Hindlimb muscle (tissue), 1 donor: ENCODE measurements at regions not wholly inside any gene's neighbourhood (a gene's known extent, or its start where the extent isn't known, plus 50 kb on each side); places are given as distances from the start of the nearest gene placed in this dataset.
A peak's percentile ranks its signal among the peaks of the same experiment; 100 is the strongest.
"Not testable (repeated sequence)": the region's sequence is repeated elsewhere in the genome, so short reads cannot be mapped to it uniquely, and the experiment has no call there.

ENCODE experiments used
- DNase-seq: peaks from one replicate; pipeline ENCODE4 v3.0.0-alpha.2; 2013

DNA sequence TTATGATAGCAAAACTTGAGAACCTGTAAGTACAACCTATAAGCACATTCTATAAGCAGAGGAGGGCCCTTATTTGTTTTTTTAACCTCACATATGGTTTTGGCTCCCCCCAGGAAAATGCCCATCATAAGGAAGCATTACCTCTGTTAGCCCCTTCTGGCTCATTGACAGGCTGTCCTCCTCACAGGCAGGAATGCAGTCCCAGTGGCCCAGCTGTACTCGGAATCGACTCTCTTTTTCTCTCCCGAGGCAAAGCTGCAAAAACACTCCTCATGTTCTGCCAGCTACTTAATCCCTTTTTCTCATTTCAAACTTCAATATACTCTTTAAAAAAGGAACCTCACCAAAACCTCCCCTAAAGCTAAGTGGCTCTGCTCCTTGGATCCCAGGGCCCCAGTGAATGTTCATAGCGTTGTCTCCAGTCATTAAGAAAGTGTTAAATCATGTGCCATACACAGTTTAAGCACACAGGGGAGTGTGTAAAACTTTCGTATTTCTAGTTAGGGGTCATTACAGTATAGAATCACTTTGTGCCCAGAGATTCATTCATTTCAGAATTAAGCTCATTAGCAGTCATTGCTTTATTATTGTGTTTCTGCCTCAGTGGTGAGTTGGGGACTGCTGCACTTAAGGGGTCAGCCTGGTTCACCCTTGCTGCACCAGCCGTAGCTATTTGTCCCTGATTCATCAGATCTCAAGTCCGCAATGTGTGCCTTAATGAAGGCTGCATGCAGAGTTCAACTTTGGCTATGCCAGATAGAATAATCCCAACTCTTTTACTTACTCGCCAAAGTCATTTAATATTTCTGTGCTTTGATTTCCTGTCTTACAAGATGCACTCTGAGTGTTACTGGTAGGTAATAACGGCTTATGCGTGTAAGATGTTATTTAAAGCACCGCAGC, 57.6 kb downstream of the JRKL start:
- DNase-seq, result no peak

DNA sequence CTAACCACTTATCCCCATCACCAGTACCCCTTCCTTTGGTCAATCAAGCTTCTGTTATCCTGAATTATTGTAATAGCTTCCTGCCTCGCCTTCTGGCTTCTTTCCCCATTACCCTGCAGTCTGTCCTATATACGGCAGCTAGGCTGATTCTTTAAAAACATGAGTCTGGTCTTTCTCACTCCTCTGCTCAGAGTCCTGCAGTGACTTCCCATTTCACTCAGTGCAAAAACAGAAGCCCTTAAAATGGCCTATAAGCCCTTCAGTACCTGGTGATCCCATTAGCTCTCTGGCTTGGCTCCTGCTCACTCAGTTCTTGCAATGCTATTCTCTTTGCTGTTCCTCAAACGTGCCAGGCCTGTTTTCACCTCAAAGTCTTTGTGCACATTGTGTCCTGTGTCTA, 58.4 kb downstream of the JRKL start:
- DNase-seq, result no peak

DNA sequence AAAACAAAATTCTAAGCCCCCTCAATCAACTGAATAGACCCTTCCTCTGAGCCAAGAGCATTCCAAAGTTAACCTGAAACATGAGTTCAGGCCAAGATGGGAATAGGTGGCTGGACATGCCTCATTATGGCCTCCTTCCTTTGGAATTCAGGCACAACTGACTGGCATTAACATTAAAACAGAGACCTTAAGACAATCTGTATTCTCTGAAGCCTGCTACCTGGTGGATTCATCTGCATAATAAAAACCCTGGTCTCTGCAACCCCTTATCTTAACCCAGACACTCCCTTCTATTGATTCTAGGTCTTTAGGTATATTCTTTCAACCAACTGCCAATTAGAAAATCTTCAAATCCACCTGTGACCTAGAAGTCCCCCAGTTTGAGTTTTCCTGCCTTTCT, 66.3 kb downstream of the JRKL start:
- DNase-seq, result no peak

DNA sequence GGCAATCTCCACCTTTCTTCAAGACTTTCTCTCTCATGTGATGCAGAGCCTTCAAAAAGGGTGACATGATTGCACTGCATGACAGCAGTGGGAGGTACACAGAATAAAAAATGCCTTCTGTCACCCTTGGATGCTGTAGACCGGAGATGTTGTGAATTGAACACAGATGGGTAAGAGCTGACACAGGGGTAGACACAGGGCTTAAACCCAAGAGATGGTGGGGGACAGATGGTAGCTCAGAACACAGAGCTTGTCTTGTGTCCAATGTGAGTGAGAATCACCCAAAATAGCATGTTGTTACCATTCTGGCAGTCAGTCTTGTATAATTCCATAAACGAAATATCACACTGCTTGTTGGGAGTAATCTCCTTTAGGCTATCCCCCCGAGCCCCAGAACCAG, 69.9 kb downstream of the JRKL start:
- DNase-seq, result no peak

DNA sequence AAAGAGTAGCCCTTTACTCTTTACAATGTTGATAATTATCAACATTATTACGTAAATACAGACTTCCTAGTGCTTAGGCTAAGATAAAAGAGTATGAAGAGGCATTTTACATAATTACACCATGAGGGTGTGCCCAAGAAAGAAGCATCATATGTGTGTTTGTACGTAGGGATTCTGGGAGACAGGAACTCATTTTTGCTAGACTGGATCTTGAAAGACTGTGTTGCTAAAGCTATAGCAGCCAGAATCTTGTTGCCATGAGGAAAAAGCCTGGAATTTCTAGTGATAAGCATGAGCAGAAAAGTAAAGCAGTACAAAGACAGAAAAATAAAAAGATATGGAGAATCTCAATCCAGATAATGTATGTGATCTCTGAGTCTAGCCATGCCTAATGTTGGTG, 72.1 kb downstream of the JRKL start:
- DNase-seq, result no peak

DNA sequence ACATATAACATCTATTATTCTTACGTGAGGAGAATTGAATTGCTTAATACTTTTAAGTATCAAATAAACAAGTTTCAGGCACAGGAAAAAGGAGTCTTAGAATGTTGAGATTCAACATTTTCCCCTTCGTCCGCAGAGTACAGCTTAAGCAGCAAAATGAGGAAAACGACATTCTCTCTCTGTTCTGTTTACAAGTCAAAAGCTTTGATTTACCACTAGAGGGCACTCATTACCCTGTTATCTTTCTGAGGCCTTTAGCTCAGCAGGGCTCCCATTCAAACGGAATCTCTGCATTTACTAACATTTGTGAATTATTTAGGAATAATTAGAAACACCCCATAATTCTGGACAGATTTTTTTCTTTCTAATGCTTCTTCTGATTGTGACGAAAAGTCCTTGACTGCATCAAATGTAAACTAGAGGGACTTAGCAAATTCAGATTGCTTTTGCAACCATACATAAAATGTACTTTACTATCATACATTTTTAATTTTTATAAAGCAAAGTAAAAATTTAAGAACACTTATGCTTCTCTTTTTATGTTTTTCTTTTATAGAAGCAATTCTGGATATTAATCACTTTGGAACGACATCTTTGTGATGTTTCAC, 75.0 kb downstream of the JRKL start:
- DNase-seq, result peak; percentile 66

DNA sequence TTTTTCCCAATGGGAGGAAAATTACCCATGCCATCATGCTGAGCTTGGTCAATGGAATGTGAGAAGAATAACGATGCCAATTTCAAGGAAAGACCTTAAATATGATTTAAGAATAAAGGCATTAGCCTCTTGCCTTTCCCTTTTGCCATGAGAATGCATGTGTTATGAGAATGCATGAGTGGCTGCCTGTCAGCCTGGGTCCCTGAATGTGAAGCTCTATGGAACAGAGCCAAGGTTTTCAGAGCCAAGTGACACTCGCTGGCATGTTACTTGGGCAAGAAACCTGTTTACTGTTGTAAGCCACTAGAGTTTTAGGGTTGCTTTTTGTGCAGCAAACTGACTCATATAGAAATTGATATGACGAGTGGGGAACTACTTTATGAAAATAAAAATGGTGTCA, 75.7 kb downstream of the JRKL start:
- no peak for DNase-seq

DNA sequence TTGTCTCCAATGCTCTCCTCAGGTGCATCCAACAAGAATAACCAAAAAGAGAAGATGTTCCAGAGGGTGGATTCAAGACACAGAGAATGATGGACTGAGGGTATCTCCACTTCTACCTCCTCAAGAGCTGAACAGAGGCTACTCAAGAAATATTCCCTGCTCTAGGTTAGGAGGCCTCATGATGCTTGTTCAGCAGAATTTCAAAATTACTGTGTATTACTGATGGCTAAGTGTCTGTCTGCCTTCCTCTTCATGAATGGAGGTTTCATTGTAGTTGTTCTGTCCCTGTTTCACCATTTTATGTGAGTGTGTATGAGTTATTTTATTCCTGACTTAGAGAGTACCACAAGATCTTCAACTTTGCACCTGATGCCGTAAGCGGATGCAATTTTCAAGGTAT, 76.8 kb downstream of the JRKL start:
- DNase-seq, result no peak

DNA sequence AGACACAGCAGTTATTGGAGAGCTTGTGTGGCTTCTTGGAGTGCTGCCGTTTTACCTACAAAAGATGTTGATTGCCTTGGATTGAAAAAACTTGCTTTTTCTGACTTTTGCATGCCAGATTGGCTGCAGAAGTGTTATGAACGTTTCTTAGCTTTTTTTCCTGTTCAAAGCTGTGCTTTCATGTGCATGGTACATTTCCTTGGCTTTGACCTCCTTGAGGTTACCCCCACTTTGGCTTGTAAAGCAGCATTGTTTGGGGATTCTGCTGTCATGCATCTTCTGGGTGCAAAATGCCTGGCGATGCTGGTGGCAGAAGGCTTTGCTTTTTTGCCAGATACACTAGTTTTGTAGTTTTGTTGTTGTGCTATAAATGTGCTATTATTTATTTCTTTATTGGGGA, 80.0 kb downstream of the JRKL start:
- no peak for DNase-seq

DNA sequence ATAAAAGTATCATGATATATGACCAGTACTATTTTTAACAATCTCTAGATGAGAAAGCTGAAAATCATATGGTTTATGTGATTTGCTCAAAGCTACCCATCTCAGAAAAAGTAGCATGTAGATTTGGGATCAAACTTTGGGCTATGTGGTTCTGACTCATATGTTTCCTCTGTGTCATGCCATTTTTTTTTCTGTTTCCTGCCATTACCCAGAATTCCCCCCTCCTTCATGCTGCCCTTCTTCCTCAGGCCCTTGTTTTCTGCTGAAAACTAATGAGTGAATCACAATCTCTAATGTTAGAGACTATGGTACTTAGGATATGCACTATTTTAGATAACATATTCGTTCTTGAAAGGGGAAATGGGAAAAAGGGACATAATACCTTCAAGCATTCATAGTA, 80.7 kb downstream of the JRKL start:
- DNase-seq, result no peak

DNA sequence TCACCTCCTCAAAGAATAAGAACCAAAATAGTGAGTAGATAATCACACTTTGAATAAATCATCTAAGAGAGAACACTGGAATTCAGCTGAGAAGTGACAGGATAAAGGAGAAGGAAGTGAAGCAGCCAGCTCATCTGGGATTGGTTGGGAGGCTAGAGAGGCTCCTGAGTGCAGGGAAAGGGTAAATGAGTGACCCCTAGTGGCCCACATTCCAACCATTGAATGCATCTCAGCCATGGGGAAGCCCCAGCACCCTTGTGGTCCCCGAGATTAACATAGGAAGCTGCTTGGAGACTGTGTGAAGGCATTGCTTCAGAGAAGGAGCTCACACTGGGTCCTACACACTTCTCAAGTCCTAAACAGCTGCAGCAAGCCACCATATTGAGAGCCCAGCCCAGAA, 82.3 kb downstream of the JRKL start:
- no peak for DNase-seq

DNA sequence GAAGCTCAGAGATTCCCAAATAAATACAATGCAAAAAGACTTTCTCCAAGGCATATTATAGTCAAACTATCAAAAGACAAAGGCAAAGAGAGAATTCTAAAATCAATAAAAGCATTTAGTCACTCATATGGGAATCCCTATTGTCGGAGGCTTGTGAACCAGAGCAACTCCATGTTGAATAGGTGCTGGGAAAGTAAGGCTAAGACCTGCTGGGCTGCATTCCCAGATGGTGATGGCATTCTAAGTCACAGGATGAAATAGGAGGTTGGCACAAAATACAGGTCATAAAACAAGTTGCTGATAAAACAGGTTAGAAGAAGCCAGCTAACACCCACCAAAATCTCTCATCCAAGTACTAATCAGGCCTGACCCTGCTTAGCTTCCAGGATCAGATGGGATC, 84.5 kb downstream of the JRKL start:
- no peak for DNase-seq

DNA sequence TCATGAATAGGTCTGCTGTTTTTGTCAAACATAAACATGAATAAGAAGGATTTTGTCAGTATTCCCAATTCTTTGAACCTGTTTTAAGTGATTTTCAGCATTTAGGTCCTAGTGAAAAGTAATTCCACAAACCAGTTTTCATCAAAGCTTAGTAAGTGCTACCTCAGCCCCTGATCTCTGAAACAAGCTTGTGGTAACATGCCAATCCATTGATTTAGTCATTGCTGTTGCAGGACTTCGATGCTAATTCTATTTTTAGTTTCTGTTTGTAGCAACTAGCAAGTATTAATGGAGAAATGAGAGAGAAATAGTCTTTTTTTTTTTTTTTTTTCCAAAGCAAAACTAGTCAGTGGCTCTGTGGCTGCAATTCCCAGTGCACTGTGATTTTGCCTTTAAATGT, 91.4 kb downstream of the JRKL start:
- no peak for DNase-seq

DNA sequence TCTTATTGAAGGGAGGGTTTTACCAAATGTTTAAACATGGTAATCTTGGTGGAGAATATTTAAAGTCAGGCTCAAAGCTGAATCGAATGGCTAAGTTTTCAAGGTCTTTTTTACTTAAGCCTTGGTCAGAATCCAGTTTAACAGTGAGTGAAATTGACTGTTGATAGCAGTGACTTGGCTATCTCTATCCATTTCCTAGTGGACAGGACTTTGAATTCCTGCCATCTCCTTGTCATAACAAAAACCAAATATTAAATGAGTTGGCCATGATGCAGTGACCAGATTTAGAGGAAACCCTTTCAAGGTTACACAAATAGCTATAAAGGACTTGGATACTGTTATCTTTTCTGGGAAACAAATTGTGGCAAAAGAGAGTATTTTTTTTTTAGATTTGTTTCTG, 92.0 kb downstream of the JRKL start:
- DNase-seq, result no peak

DNA sequence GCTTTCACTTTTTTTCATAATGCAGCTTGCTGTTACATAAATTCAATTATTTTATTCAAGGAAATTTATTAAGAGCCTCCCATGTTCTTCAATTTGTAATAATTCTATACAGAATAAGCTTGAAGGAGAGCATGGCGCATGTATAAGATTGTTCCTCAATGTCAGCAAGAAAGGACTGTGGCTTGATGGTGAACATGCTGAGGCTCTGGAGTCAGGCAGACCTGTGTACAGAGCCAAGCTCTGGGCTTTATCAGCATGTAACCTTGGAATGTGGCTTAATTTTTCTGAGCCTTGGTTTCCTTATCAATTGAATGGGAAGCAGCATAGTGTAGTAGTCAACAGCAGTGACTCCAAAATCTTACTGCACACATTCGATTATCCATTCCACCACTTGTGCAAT, 92.4 kb downstream of the JRKL start:
- no peak for DNase-seq

DNA sequence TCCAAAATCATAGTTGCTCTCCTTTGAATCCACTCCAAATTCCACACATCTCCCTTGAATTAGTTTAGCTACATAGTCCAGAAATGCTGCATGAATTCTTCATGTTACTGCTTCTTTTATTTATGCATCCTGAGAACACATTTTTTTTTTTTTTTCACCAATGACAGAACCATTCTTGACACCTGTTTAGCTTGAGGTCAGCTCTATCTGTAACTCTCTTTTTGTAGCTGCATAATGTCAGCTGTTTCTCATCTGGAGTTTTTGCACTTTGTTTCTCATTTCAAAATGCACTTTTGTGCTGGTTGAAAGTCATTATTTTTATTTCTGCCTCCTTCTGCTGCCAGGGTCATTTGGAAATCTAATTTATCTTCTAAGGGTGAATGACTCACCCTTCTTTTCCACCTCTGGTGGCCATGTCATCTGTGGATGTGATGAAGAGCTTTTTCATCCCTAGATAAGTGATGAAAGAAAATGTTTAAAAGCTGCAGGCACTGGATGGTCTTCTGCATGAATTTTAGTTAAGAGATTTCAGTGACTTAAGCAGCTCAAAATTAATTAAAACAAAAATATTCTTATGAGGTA, 93.7 kb downstream of the JRKL start:
- DNase-seq, result no peak

DNA sequence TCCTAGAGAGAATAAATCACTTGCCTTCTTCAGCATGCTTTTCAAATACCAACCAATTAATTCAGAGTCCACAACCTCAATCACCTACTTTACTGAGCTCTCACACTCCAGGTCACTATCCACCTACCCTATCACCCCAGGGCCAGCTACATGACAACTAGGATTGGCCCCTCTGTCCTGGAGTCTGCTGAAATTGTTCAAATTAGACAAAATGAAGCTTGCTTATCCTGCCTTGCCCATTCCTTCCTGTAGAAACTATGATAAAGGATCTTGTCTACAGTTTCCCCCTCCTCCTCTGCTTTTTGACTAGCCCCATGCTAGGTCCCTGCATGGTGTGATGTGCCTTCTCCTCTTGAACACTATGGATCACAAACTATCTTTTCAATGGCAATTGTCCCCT, 94.5 kb downstream of the JRKL start:
- DNase-seq, result no peak

DNA sequence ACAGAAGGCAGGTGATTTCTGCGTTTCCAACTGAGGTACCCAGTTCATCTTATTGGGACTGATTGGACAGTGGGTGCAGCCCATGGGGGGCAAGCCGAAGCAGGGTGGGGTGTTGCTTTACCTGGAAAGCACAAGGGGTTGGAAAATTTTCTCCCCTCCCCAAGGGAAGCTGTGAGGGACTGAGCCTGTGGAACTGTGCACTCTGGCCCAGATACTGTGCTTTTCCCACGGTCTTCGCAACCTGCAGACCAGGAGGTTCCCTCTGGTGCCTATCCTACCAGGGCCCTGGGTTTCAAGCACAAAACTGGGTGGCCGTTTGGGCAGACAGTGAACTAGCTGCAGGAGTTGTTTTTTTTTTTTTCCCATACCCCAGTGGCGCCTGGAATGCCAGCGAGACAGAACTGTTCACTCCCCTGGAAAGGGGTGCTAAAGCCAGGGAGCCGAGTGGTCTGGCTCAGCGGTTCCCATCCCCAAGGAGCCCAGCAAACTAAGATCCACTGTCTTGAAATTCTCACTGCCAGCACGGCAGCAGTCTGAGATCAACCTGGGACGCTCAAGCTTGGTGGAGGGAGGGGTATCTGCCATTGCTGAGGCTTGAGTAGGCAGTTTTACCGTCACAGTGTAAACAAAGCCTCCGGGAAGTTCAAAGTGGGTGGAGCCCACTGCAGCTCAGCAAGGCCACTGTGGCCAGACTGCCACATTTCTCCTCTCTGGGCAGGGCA, 97.2 kb downstream of the JRKL start:
- no peak for DNase-seq

DNA sequence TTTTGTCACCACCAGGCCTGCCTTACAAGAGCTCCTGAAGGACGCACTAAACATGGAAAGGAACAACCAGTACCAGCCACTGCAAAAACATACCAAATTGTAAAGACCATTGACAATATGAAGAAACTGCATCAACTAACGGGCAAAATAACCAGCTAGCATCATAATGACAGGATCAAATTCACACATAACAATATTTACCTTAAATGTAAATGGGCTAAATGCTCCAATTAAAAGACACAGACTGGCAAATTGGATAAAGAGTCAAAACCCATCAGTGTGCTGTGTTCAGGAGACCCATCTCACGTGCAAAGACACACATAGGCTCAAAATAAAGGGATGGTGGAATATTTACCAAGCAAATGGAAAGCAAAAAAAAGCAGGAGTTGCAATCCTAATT, 99.1 kb downstream of the JRKL start:
- not testable (repeated sequence) for DNase-seq

DNA sequence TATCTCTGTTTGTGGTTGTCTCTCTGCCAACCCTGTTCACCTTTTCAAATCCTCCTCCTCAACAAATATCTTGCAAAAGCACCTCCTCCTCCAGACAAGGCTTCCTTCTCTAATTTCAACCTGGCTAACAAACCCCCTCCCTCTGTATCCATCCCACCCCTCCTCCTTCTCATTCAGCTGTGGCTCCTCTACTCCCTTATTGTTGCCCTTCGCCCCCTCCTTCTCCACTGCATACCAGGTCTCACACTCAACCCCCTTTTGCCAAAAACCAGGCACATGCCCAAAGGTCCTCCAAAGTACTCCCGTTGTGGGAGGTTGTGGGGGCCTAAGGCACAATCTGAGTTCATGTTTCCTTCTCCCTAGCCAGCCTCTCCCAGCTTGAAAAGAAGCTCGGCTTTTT, 110.6 kb downstream of the JRKL start:
- DNase-seq, result no peak

DNA sequence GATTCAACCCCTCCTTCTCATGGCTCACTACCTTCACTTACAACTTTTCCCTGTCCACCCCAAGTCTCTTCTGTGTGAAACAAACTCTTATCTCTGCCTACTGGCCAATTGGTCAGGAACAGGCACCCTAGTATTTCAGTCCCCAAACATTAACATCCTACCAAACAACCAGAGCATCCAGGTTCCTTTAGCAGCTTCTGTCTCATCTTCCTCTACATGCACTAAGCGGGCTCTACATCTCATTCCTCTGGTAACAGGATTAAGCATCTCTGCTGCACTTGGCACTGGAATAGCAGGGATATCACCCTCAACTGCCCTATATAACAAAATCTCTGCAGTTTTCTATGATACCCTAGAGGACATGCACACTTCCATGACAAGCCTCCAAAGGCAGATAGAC, 116.2 kb downstream of the JRKL start:
- no peak for DNase-seq

DNA sequence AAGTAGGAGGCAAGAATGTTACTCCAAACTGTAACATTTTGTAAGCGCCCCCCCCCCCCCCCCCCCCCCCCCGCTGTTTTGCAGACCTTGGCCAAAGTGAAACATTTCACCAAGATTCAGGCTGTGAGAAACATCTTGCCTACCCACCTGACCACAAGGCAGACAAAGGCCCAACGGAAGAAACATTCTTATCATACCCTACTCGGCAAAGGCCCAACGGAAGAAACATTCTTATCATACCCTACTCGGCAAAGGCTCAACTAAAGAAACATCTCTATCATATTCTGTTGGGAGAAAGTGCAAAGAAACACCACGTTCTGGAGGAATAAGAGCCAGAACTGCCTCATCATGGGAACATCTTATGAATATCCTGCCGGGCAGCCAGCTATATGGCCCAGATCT, 117.1 kb downstream of the JRKL start:
- DNase-seq, result no peak

DNA sequence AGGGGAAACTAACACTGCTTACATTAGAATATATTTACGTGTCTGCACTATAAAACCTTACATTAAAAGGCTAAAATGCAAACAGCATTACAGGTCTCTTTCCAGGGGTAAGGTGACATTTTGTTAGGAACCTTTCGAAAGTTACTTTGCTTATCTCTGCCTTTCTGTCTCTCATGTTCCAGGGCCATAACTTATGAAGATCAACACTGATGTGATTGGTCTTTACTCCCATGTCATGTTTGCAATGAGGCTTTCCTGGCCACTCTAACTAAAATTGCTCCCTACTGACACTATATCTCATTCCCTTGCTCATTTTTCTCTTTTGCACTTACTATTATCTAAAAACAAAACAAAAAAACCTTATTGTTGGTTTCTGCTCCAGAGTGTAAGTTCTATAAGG, 119.0 kb downstream of the JRKL start:
- no peak for DNase-seq

DNA sequence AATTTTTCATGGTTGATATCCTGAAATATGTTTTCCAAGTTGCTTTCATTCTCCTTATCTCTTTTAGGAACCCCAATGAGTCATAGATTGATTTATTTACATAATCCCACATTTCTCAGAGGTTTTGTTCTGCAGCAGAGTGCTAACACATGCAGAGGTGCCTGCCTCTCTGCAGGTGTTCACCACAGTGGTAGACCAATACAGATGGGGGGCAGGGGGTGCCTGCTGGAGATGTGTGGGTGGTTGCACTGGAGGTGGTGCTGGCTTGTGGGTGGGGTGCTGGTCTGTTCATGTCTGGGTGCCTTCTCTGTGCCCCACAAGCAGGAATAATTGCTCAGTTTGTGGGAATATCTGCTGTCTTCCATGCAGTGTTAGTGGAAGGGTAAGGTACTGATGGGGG, 131.1 kb downstream of the JRKL start:
- DNase-seq, result no peak
